Naive thymus-derived CD8-positive, alpha-beta T cell (primary cell): ENCODE measurements at regions not wholly inside any gene's neighbourhood (a gene's known extent, or its start where the extent isn't known, plus 50 kb on each side); places are given as distances from the start of the nearest gene placed in this dataset.

ENCODE experiments used
- ATAC-seq, 2 donors: fragments of 150-1000 bp; cut with Tn5 transposase in 1 of 2; sonication (Bioruptor Pico), chemical (Tn5 transposase) in 1 of 2; 1 replicate in 1 of 2; 2 replicates in 1 of 2; pipeline ENCODE4 v1.10.0; 2021; ENCODE audit warnings: mild to moderate bottlenecking in 2 of 2, moderate library complexity in 2 of 2
- POLR2A ChIA-PET: fragments of 350-600 bp; sonication (Branson Sonifier 250); formaldehyde crosslinking; loops from one replicate; lab custom pipeline; 2021; ENCODE audit warnings: antibody characterized with exemption; lab: Charles Lee
- DNase-seq, 10 donors: peaks; one replicate each; pipeline versions ENCODE4 v3.0.0 to v3.0.0-alpha.2; 2020 to 2022
- H3K27ac Mint-ChIP-seq, 10 donors: one replicate each; pipeline ENCODE4 v1.8.0; 2020 to 2022; ENCODE audit warnings: mild to moderate bottlenecking in 10 of 10, mixed read lengths in 10 of 10, moderate library complexity in 4 of 10, inconsistent platforms in 1 of 10
- H3K27me3 Mint-ChIP-seq, 5 donors: one replicate each; pipeline ENCODE4 v1.8.0; 2021 to 2022; ENCODE audit warnings: mixed read lengths in 5 of 5
- H3K36me3 Mint-ChIP-seq, 3 donors: one replicate each; pipeline ENCODE4 v1.8.0; 2020 to 2022; ENCODE audit warnings: mixed read lengths in 3 of 3, mild to moderate bottlenecking in 2 of 3, inconsistent platforms in 1 of 3
- H3K4me1 Mint-ChIP-seq, 4 donors: one replicate each; pipeline ENCODE4 v1.8.0; 2021 to 2022; ENCODE audit warnings: mixed read lengths in 4 of 4
- H3K4me3 Mint-ChIP-seq, 10 donors: one replicate each; pipeline ENCODE4 v1.8.0; 2020 to 2022; ENCODE audit warnings: mild to moderate bottlenecking in 10 of 10, mixed read lengths in 10 of 10, moderate library complexity in 6 of 10, inconsistent platforms in 1 of 10
- H3K9me3 Mint-ChIP-seq, 9 donors: one replicate each; pipeline ENCODE4 v1.8.0; 2020 to 2022; ENCODE audit warnings: mixed read lengths in 9 of 9, mild to moderate bottlenecking in 3 of 9, inconsistent platforms in 1 of 9, moderate library complexity in 1 of 9

- Mint-ChIP-seq H3K9me3 (no peaks in the 10 kb centered on the region), H3K4me1 (no peaks in the 10 kb centered on the region), H3K27ac (no peak overlapping the region), H3K27me3 (peaks cover 0 to 2% (median 0%) of the 10 kb centered on the region in 5 donors), H3K4me3 (no peak overlapping the region), H3K36me3 (no peaks in the 10 kb centered on the region)
- ATAC-seq (no peak), DNase-seq (no peak)
- POLR2A ChIA-PET, result no interaction called here
These were observed 249.2 kb upstream of the CCNH start for GRCh38 chr5:87661784-87662566.

GRCh38 chr5:87653242-87653641 is 240.5 kb upstream of the CCNH start:
- Mint-ChIP-seq H3K9me3 (no peaks in the 10 kb centered on the region), H3K36me3 (no peaks in the 10 kb centered on the region), H3K27ac (no peak overlapping the region), H3K4me1 (no peaks in the 10 kb centered on the region), H3K4me3 (no peak overlapping the region), H3K27me3 (peaks cover 0 to 11% (median 0%) of the 10 kb centered on the region in 5 donors)
- POLR2A ChIA-PET, result no interaction called here
- DNase-seq (no peak), ATAC-seq (no peak)

DNA sequence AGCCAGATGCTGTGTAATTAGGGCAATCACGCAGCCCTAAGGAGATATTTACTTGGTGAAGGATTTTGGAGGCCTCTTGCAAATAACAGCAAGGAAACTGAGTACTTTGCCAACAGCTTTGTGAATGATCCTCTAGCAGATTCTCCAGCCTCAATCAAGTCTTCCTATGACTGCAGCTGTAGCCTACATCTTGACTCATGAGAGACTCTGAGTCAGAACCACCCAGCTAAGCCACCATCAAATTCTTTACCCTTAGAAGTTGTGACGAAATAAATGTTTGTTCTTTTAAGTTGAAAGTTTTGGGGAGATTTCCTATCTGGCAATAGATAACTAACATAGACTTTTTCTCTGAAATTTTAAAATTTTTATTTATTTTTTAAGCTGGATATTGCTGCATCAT is 237.6 kb upstream of the CCNH start:
- DNase-seq (no peak), ATAC-seq (no peak)
- no peak overlapping the region for H3K4me3 Mint-ChIP-seq
- POLR2A ChIA-PET, result no interaction called here
- no peak overlapping the region for H3K27ac Mint-ChIP-seq
- no peaks in the 10 kb centered on the region for H3K36me3 Mint-ChIP-seq
- no peaks in the 10 kb centered on the region for H3K9me3 Mint-ChIP-seq
- no peaks in the 10 kb centered on the region for H3K4me1 Mint-ChIP-seq
- H3K27me3 Mint-ChIP-seq, result peaks cover 0 to 6% (median 0%) of the 10 kb centered on the region in 5 donors

- H3K27ac Mint-ChIP-seq, result no peak overlapping the region
- POLR2A ChIA-PET, result no interaction called here
- no peaks in the 10 kb centered on the region for H3K36me3 Mint-ChIP-seq
- ATAC-seq, result no peak
- no peak overlapping the region for H3K4me3 Mint-ChIP-seq
- no peak for DNase-seq
- no peaks in the 10 kb centered on the region for H3K4me1 Mint-ChIP-seq
- H3K27me3 Mint-ChIP-seq, result peaks cover 0 to 6% (median 0%) of the 10 kb centered on the region in 5 donors
- H3K9me3 Mint-ChIP-seq, result no peaks in the 10 kb centered on the region
These were observed 236.7 kb upstream of the CCNH start for GRCh38 chr5:87649455-87649854.

GRCh38 chr5:87645224-87645623 is 232.5 kb upstream of the CCNH start:
- H3K36me3 Mint-ChIP-seq, result no peaks in the 10 kb centered on the region
- ATAC-seq (no peak), DNase-seq (no peak)
- no peak overlapping the region for H3K27ac Mint-ChIP-seq
- H3K27me3 Mint-ChIP-seq, result peaks cover 0 to 2% (median 0%) of the 10 kb centered on the region in 5 donors
- POLR2A ChIA-PET, result no interaction called here
- no peaks in the 10 kb centered on the region for H3K4me1 Mint-ChIP-seq
- no peak overlapping the region for H3K4me3 Mint-ChIP-seq
- peaks cover 0 to 3% (median 0%) of the 10 kb centered on the region in 9 donors for H3K9me3 Mint-ChIP-seq

DNA sequence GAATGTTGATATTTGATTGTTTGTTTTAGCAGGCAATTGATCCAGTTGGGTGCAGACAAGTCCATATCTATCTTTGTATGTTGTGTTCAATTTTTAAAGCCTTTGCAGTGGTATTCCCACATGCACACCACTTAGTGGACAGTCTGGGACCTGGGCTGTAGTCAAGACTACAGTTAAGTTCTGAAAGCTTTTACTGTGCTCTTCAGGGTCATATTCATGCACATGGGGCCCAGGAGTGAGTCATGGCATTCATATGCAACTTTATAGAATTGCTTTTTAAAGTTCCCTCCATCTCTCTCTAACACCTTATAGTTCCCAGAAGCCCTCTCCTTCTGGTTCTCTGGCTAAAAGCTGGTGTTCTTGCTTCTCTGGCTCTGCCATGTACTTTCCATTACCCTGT is 228.2 kb upstream of the CCNH start:
- no peak overlapping the region for H3K4me3 Mint-ChIP-seq
- no peak for ATAC-seq

DNA sequence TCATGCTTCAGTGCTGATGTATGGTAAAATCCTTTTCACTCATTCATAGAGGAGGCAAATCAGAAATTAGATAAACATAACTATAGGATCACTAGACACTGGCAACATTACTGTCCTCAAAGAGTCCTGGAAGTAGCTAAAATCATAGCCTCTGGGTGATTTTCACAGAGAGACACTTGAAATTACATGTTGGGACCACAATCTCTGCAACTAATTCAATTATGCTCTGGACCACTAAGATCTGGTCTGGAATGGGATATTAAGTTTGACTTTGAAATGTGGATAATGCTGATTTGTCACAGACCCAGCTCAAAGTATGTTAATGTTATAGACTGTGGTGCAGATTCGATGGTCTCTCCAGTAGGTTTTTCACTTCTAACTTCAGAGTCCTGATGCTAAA is 214.6 kb upstream of the CCNH start:
- DNase-seq (no peak), ATAC-seq (no peak)
- no peak overlapping the region for H3K27ac Mint-ChIP-seq
- H3K9me3 Mint-ChIP-seq, result peaks cover 0 to 2% (median 0%) of the 10 kb centered on the region in 9 donors
- POLR2A ChIA-PET, result no interaction called here
- H3K36me3 Mint-ChIP-seq, result no peaks in the 10 kb centered on the region
- H3K4me1 Mint-ChIP-seq, result no peaks in the 10 kb centered on the region
- peaks cover 0 to 9% (median 5%) of the 10 kb centered on the region in 5 donors for H3K27me3 Mint-ChIP-seq
- no peak overlapping the region for H3K4me3 Mint-ChIP-seq

More for the DNA sequence above, 228.2 kb upstream of the CCNH start:
- Mint-ChIP-seq H3K9me3 (peaks cover 0 to 3% (median 0%) of the 10 kb centered on the region in 9 donors), H3K27me3 (peaks cover 0 to 5% (median 0%) of the 10 kb centered on the region in 5 donors), H3K4me1 (no peaks in the 10 kb centered on the region), H3K27ac (no peak overlapping the region), H3K36me3 (no peaks in the 10 kb centered on the region)
- no peak for DNase-seq
- POLR2A ChIA-PET, result no interaction called here

DNA sequence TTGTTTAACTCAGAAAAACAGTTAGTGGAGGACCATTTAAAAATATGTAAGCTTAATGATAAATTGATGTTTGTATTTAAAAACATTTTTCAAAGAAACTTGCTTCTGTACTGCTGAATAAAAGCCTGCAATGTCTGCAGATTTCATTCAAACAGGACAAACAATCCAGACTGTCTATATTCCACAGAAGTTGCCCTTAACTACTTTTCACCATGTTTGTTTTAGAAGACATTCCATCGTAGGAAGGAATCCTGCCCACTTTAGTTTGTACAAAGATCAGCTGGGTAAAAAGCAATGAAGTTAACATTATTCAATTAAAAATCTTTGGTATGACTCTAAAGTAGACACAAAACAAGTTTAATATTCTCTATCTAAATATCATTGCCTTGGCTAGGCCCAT is 195.7 kb upstream of the CCNH start:
- H3K27me3 Mint-ChIP-seq, result peaks cover 0 to 7% (median 5%) of the 10 kb centered on the region in 5 donors
- H3K4me1 Mint-ChIP-seq, result no peaks in the 10 kb centered on the region
- H3K4me3 Mint-ChIP-seq, result no peak overlapping the region
- no peaks in the 10 kb centered on the region for H3K36me3 Mint-ChIP-seq
- no peak for DNase-seq
- POLR2A ChIA-PET, result no interaction called here
- peaks cover 0 to 7% (median 0%) of the 10 kb centered on the region in 9 donors for H3K9me3 Mint-ChIP-seq
- no peak for ATAC-seq
- H3K27ac Mint-ChIP-seq, result no peak overlapping the region

DNA sequence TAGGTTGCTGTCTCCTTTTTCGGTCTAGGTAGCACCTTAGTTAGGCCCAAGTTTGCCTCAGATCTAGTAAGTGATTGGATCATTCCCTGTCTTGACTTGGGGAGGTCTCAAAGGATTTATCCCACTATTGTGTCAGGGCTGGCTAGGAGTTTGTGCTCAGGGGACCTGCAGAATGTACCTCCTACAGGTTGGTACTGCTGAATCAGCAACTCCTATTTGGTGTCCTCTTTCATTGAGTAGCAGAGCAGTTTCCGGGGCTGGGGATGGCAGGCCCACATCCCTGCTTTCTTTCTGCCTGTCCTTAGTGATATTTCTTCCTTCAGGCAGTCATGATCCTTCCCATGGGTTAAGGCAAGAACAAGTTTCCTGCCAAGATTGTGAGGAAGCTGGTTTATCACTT is 192.9 kb upstream of the CCNH start:
- no peak overlapping the region for H3K27ac Mint-ChIP-seq
- ATAC-seq (no peak), DNase-seq (no peak)
- peaks cover 0 to 11% (median 2%) of the 10 kb centered on the region in 9 donors for H3K9me3 Mint-ChIP-seq
- H3K27me3 Mint-ChIP-seq, result peaks cover 0 to 7% (median 3%) of the 10 kb centered on the region in 5 donors
- POLR2A ChIA-PET, result no interaction called here
- H3K4me3 Mint-ChIP-seq, result no peak overlapping the region
- no peaks in the 10 kb centered on the region for H3K4me1 Mint-ChIP-seq
- H3K36me3 Mint-ChIP-seq, result no peaks in the 10 kb centered on the region

GRCh38 chr5:87599778-87600177 is 187.0 kb upstream of the CCNH start:
- no peak for DNase-seq
- POLR2A ChIA-PET, result no interaction called here
- no peak for ATAC-seq
- Mint-ChIP-seq H3K36me3 (no peaks in the 10 kb centered on the region), H3K27me3 (peaks cover 0 to 10% (median 1%) of the 10 kb centered on the region in 5 donors), H3K4me3 (no peak overlapping the region), H3K4me1 (no peaks in the 10 kb centered on the region), H3K9me3 (peaks cover 0 to 19% (median 8%) of the 10 kb centered on the region in 9 donors), H3K27ac (no peak overlapping the region)

- Mint-ChIP-seq H3K27me3 (peaks cover 0 to 14% (median 1%) of the 10 kb centered on the region in 5 donors), H3K27ac (no peak overlapping the region), H3K4me3 (no peak overlapping the region), H3K36me3 (no peaks in the 10 kb centered on the region), H3K9me3 (peaks cover 0 to 19% (median 7%) of the 10 kb centered on the region in 9 donors), H3K4me1 (no peaks in the 10 kb centered on the region)
- no peak for ATAC-seq
- POLR2A ChIA-PET, result no interaction called here
- DNase-seq, result no peak
These were observed 185.7 kb upstream of the CCNH start for GRCh38 chr5:87598460-87598859.

GRCh38 chr5:87594566-87594965 is 181.8 kb upstream of the CCNH start:
- Mint-ChIP-seq H3K27ac (no peak overlapping the region), H3K4me3 (no peak overlapping the region), H3K9me3 (peaks cover 0 to 9% (median 3%) of the 10 kb centered on the region in 9 donors), H3K36me3 (no peaks in the 10 kb centered on the region), H3K27me3 (peaks cover 0 to 21% (median 1%) of the 10 kb centered on the region in 5 donors), H3K4me1 (no peaks in the 10 kb centered on the region)
- DNase-seq (no peak), ATAC-seq (no peak)
- POLR2A ChIA-PET, result no interaction called here

GRCh38 chr5:87589587-87589986 is 176.9 kb upstream of the CCNH start:
- Mint-ChIP-seq H3K36me3 (no peaks in the 10 kb centered on the region), H3K9me3 (peaks cover 0 to 3% (median 0%) of the 10 kb centered on the region in 9 donors), H3K27me3 (peaks cover 0 to 21% (median 0%) of the 10 kb centered on the region in 5 donors), H3K4me3 (no peak overlapping the region), H3K27ac (no peak overlapping the region), H3K4me1 (no peaks in the 10 kb centered on the region)
- DNase-seq, result no peak
- POLR2A ChIA-PET, result no interaction called here
- ATAC-seq, result no peak

- DNase-seq (no peak), ATAC-seq (no peak)
- Mint-ChIP-seq H3K4me1 (no peaks in the 10 kb centered on the region), H3K27me3 (peaks cover 0 to 21% (median 0%) of the 10 kb centered on the region in 5 donors), H3K36me3 (no peaks in the 10 kb centered on the region), H3K27ac (no peak overlapping the region), H3K4me3 (no peak overlapping the region), H3K9me3 (peaks cover 0 to 8% (median 0%) of the 10 kb centered on the region in 9 donors)
- POLR2A ChIA-PET, result no interaction called here
These were observed 175.6 kb upstream of the CCNH start for GRCh38 chr5:87588316-87588715.
